Neural progenitor cell (in vitro differentiated cells): ENCODE measurements at regions not wholly inside any gene's neighbourhood (a gene's known extent, or its start where the extent isn't known, plus 50 kb on each side); places are given as distances from the start of the nearest gene placed in this dataset.
"Not testable (repeated sequence)": the region's sequence is repeated elsewhere in the genome, so short reads cannot be mapped to it uniquely, and the experiment has no call there.

Experiments used
- DNase-seq: peaks from one replicate; pipeline ENCODE4 v3.0.0-alpha.2; 2016; ENCODE audit warnings: low spot score
- H2AFZ ChIP-seq: fragments of 200-600 bp; sonication (generic); replicated peaks from 2 replicates; pipeline ENCODE4 v1.6.1; 2016; ENCODE audit warnings: antibody characterized with exemption
- H3F3A ChIP-seq: fragments of 200-600 bp; sonication (generic); 2 replicates; pipeline ENCODE4 v1.6.1; 2016; ENCODE audit warnings: antibody characterized with exemption, low read depth
- H3K27ac ChIP-seq: fragments of 200-600 bp; sonication (generic); 2 replicates; pipeline ENCODE4 v1.5.1; 2016; ENCODE audit warnings: mild to moderate bottlenecking
- H3K27me3 ChIP-seq: fragments of 200-600 bp; sonication (generic); 2 replicates; pipeline ENCODE4 v1.6.1; 2016; ENCODE audit warnings: mild to moderate bottlenecking, moderate library complexity
- H3K36me3 ChIP-seq: fragments of 200-600 bp; sonication (generic); 2 replicates; pipeline ENCODE4 v1.5.1; 2016
- H3K4me1 ChIP-seq: fragments of 200-600 bp; sonication (generic); 2 replicates; pipeline ENCODE4 v1.6.1; 2016; ENCODE audit warnings: mixed run types
- H3K4me2 ChIP-seq: fragments of 200-600 bp; sonication (generic); 2 replicates; pipeline ENCODE4 v1.6.1; 2016
- H3K4me3 ChIP-seq: fragments of 200-600 bp; sonication (generic); 2 replicates; pipeline ENCODE4 v1.5.1; 2016
- H3K79me2 ChIP-seq: fragments of 200-600 bp; sonication (generic); 2 replicates; pipeline ENCODE4 v1.6.1; 2016; ENCODE audit warnings: low read depth
- H3K9ac ChIP-seq: fragments of 200-600 bp; sonication (generic); 2 replicates; pipeline ENCODE4 v1.6.1; 2016
- H3K9me3 ChIP-seq: fragments of 200-600 bp; sonication (generic); 2 replicates; pipeline ENCODE4 v1.5.1; 2016; ENCODE audit warnings: low read depth
- H4K20me1 ChIP-seq: fragments of 200-600 bp; sonication (generic); 2 replicates; pipeline ENCODE4 v1.6.1; 2016; ENCODE audit warnings: low read depth
- H3K27ac Mint-ChIP-seq: 3 replicates; pipeline ENCODE4 v1.8.0; 2021; ENCODE audit warnings: mixed read lengths
- H3K27me3 Mint-ChIP-seq: 2 replicates; pipeline ENCODE4 v1.8.0; 2022; ENCODE audit warnings: low read depth, mild to moderate bottlenecking, inconsistent platforms, moderate library complexity, mixed read lengths; ENCODE audit not compliant: insufficient read depth
- H3K36me3 Mint-ChIP-seq: 3 replicates; pipeline ENCODE4 v1.8.0; 2021; ENCODE audit warnings: mixed read lengths
- H3K4me1 Mint-ChIP-seq: 3 replicates; pipeline ENCODE4 v1.8.0; 2021; ENCODE audit warnings: mixed read lengths
- H3K4me3 Mint-ChIP-seq: 3 replicates; pipeline ENCODE4 v1.8.0; 2021; ENCODE audit warnings: mild to moderate bottlenecking, moderate library complexity, mixed read lengths
- H3K9me3 Mint-ChIP-seq: 3 replicates; pipeline ENCODE4 v1.8.0; 2020; ENCODE audit warnings: mixed read lengths
- CTCF ChIP-seq: fragments of 200-600 bp; sonication (generic); IDR thresholded peaks from 2 replicates; pipeline ENCODE4 v1.5.1; 2017; ENCODE audit warnings: antibody characterized with exemption, mild to moderate bottlenecking
- EZH2 ChIP-seq: fragments of 200-600 bp; sonication (generic); IDR thresholded peaks from 2 replicates; pipeline ENCODE4 v1.6.1; 2017; ENCODE audit warnings: antibody characterized with exemption, mild to moderate bottlenecking, moderate library complexity
- EZH2phosphoT487 ChIP-seq: fragments of 200-600 bp; sonication (generic); IDR thresholded peaks from 2 replicates; pipeline ENCODE4 v1.6.1; 2017; ENCODE audit warnings: antibody characterized with exemption

- no peaks in the 10 kb centered on the region for H3K4me1 ChIP-seq
- no peak overlapping the region for H3K4me3 ChIP-seq
- Mint-ChIP-seq H3K4me3 (no peak overlapping the region), H3K27ac (no peak overlapping the region), H3K27me3 (no peaks in the 10 kb centered on the region), H3K9me3 (no peaks in the 10 kb centered on the region), H3K4me1 (peaks cover 8% of the 10 kb centered on the region), H3K36me3 (no peaks in the 10 kb centered on the region)
- H2AFZ ChIP-seq: no peak overlapping the region
- no peak overlapping the region for H3K4me2 ChIP-seq
- H3K27ac ChIP-seq: no peak overlapping the region
- H4K20me1 ChIP-seq: no peaks in the 10 kb centered on the region
- H3K79me2 ChIP-seq: no peaks in the 10 kb centered on the region
- no peaks in the 10 kb centered on the region for H3K36me3 ChIP-seq
- H3K9me3 ChIP-seq: peaks cover 3% of the 10 kb centered on the region
- H3K9ac ChIP-seq: no peak overlapping the region
- no peak for DNase-seq
- TF ChIP-seq EZH2 (no peak), CTCF (no peak), EZH2phosphoT487 (no peak)
- no peaks in the 10 kb centered on the region for H3F3A ChIP-seq
- no peaks in the 10 kb centered on the region for H3K27me3 ChIP-seq
Measured at GRCh38 chr9:103203172-103203571, 208.0 kb downstream of the CYLC2 start.

- H3K36me3 Mint-ChIP-seq, H3F3A ChIP-seq, H3K79me2 ChIP-seq, H3K4me2 ChIP-seq, H3K9me3 ChIP-seq, H3K27ac Mint-ChIP-seq, H4K20me1 ChIP-seq, H3K9ac ChIP-seq, H3K4me1 ChIP-seq, H3K36me3 ChIP-seq, H2AFZ ChIP-seq, H3K27me3 ChIP-seq, H3K4me3 ChIP-seq, H3K4me1 Mint-ChIP-seq, H3K27ac ChIP-seq, DNase-seq, H3K27me3 Mint-ChIP-seq, H3K4me3 Mint-ChIP-seq: not testable (repeated sequence)
- peaks cover 12% of the 10 kb centered on the region for H3K9me3 Mint-ChIP-seq
Measured at GRCh38 chr9:103205881-103206585, 210.9 kb downstream of the CYLC2 start.

- no peaks in the 10 kb centered on the region for H3K36me3 Mint-ChIP-seq
- no peaks in the 10 kb centered on the region for H3K36me3 ChIP-seq
- H3K9me3 ChIP-seq: peaks cover 4% of the 10 kb centered on the region
- no peak overlapping the region for H3K4me2 ChIP-seq
- H3K4me3 ChIP-seq: no peak overlapping the region
- H3K4me3 Mint-ChIP-seq: no peak overlapping the region
- no peaks in the 10 kb centered on the region for H4K20me1 ChIP-seq
- no peak overlapping the region for H3K9ac ChIP-seq
- TF ChIP-seq EZH2phosphoT487 (no peak), EZH2 (no peak), CTCF (no peak)
- H3K27ac ChIP-seq: no peak overlapping the region
- DNase-seq: no peak
- H3K27me3 Mint-ChIP-seq: no peaks in the 10 kb centered on the region
- H3K9me3 Mint-ChIP-seq: peaks cover 17% of the 10 kb centered on the region
- H3F3A ChIP-seq: no peaks in the 10 kb centered on the region
- H3K79me2 ChIP-seq: no peaks in the 10 kb centered on the region
- H3K4me1 ChIP-seq: no peaks in the 10 kb centered on the region
- peaks cover 8% of the 10 kb centered on the region for H3K4me1 Mint-ChIP-seq
- H3K27me3 ChIP-seq: no peaks in the 10 kb centered on the region
- no peak overlapping the region for H2AFZ ChIP-seq
- H3K27ac Mint-ChIP-seq: no peak overlapping the region
Measured at GRCh38 chr9:103210607-103211006, 215.5 kb downstream of the CYLC2 start.

GRCh38 chr9:103215197-103215596 is 220.1 kb downstream of the CYLC2 start:
- peaks cover 4% of the 10 kb centered on the region for H3K9me3 ChIP-seq
- no peak overlapping the region for H3K27ac ChIP-seq
- no peak overlapping the region for H3K4me3 Mint-ChIP-seq
- no peak overlapping the region for H2AFZ ChIP-seq
- no peak overlapping the region for H3K4me3 ChIP-seq
- H3K27me3 Mint-ChIP-seq: no peaks in the 10 kb centered on the region
- no peak overlapping the region for H3K4me2 ChIP-seq
- no peaks in the 10 kb centered on the region for H3K4me1 Mint-ChIP-seq
- no peaks in the 10 kb centered on the region for H3K36me3 Mint-ChIP-seq
- no peak overlapping the region for H3K27ac Mint-ChIP-seq
- H3K27me3 ChIP-seq: no peaks in the 10 kb centered on the region
- H3K9ac ChIP-seq: no peak overlapping the region
- no peaks in the 10 kb centered on the region for H4K20me1 ChIP-seq
- peaks cover 13% of the 10 kb centered on the region for H3K9me3 Mint-ChIP-seq
- no peaks in the 10 kb centered on the region for H3F3A ChIP-seq
- H3K36me3 ChIP-seq: no peaks in the 10 kb centered on the region
- no peak for TF ChIP-seq CTCF
- TF ChIP-seq EZH2phosphoT487: no peak
- no peak for TF ChIP-seq EZH2
- H3K4me1 ChIP-seq: no peaks in the 10 kb centered on the region
- no peaks in the 10 kb centered on the region for H3K79me2 ChIP-seq
- DNase-seq: no peak
